HUES48 (cell line): ENCODE measurements at regions not wholly inside any gene's neighbourhood (a gene's known extent, or its start where the extent isn't known, plus 50 kb on each side); places are given as distances from the start of the nearest gene placed in this dataset.
"Not testable (repeated sequence)": the region's sequence is repeated elsewhere in the genome, so short reads cannot be mapped to it uniquely, and the experiment has no call there.

Source experiments
- H3K27ac ChIP-seq: one replicate; pipeline ENCODE4 v1.7.0; 2013; ENCODE audit warnings: low read depth, low read length, inconsistent platforms
- H3K27me3 ChIP-seq: 2 replicates; pipeline ENCODE4 v1.6.1; 2013; ENCODE audit warnings: mild to moderate bottlenecking, low read length; ENCODE audit not compliant: control insufficient read depth, insufficient read depth
- H3K36me3 ChIP-seq: 2 replicates; pipeline ENCODE4 v1.6.1; 2013; ENCODE audit warnings: low read length; ENCODE audit not compliant: control insufficient read depth, insufficient read depth
- H3K4me1 ChIP-seq: 2 replicates; pipeline ENCODE4 v1.6.1; 2013; ENCODE audit warnings: mild to moderate bottlenecking, low read length; ENCODE audit not compliant: control insufficient read depth, insufficient read depth
- H3K4me3 ChIP-seq: 2 replicates; pipeline ENCODE4 v1.5.1; 2013; ENCODE audit warnings: mild to moderate bottlenecking, low read depth, low read length
- H3K9ac ChIP-seq: 2 replicates; pipeline ENCODE4 v1.6.1; 2013; ENCODE audit warnings: mild to moderate bottlenecking, low read depth, low read length, moderate library complexity
- H3K9me3 ChIP-seq: 2 replicates; pipeline ENCODE4 v1.6.1; 2013; ENCODE audit warnings: low read length; ENCODE audit not compliant: control insufficient read depth, insufficient read depth

GRCh38 chr3:177795216-177795615, 597.9 kb upstream of the TBL1XR1 start:
- H3K36me3 ChIP-seq: no peaks in the 10 kb centered on the region
- no peaks in the 10 kb centered on the region for H3K9me3 ChIP-seq
- H3K9ac ChIP-seq: no peak overlapping the region
- no peaks in the 10 kb centered on the region for H3K27me3 ChIP-seq
- no peak overlapping the region for H3K4me3 ChIP-seq
- peaks cover 24% of the 10 kb centered on the region; the same call in 1 of the 2 replicates for H3K4me1 ChIP-seq
- no peak overlapping the region for H3K27ac ChIP-seq

- H3K9me3 ChIP-seq: no peaks in the 10 kb centered on the region
- no peak overlapping the region for H3K27ac ChIP-seq
- peaks cover 24% of the 10 kb centered on the region; the same call in 1 of the 2 replicates for H3K4me1 ChIP-seq
- H3K36me3 ChIP-seq: no peaks in the 10 kb centered on the region
- no peak overlapping the region for H3K9ac ChIP-seq
- H3K27me3 ChIP-seq: no peaks in the 10 kb centered on the region
- no peak overlapping the region for H3K4me3 ChIP-seq
These were observed 598.6 kb upstream of the TBL1XR1 start for GRCh38 chr3:177795859-177796258.

- not testable (repeated sequence) for H3K27me3 ChIP-seq
These were observed 602.9 kb upstream of the TBL1XR1 start for GRCh38 chr3:177800147-177800546.

GRCh38 chr3:177800561-177800960, 603.3 kb upstream of the TBL1XR1 start:
- no peak overlapping the region for H3K9ac ChIP-seq
- no peaks in the 10 kb centered on the region for H3K27me3 ChIP-seq
- H3K27ac ChIP-seq: no peak overlapping the region
- H3K4me3 ChIP-seq: no peak overlapping the region
- no peaks in the 10 kb centered on the region for H3K36me3 ChIP-seq
- peaks cover 20% of the 10 kb centered on the region; the same call in 1 of the 2 replicates for H3K4me1 ChIP-seq
- no peaks in the 10 kb centered on the region for H3K9me3 ChIP-seq

More at GRCh38 chr3:177800147-177800546, 602.9 kb upstream of the TBL1XR1 start:
- H3K4me3 ChIP-seq, H3K9me3 ChIP-seq, H3K9ac ChIP-seq, H3K27ac ChIP-seq, H3K36me3 ChIP-seq: not testable (repeated sequence)
- peaks cover 20% of the 10 kb centered on the region; the same call in 1 of the 2 replicates for H3K4me1 ChIP-seq

- Histone ChIP-seq H3K9ac (no peak overlapping the region), H3K36me3 (no peaks in the 10 kb centered on the region), H3K9me3 (no peaks in the 10 kb centered on the region), H3K4me3 (no peak overlapping the region), H3K4me1 (peaks cover 5% of the 10 kb centered on the region; the same call in 1 of the 2 replicates), H3K27ac (no peak overlapping the region), H3K27me3 (no peaks in the 10 kb centered on the region)
These were observed 605.0 kb upstream of the TBL1XR1 start for GRCh38 chr3:177802151-177802900.

- Histone ChIP-seq H3K4me1 (no peaks in the 10 kb centered on the region), H3K9me3 (no peaks in the 10 kb centered on the region), H3K9ac (no peak overlapping the region), H3K27ac (no peak overlapping the region), H3K27me3 (no peaks in the 10 kb centered on the region), H3K4me3 (no peak overlapping the region), H3K36me3 (no peaks in the 10 kb centered on the region)
These were observed 606.2 kb upstream of the TBL1XR1 start for GRCh38 chr3:177803500-177803899.

- H3K4me1 ChIP-seq: no peaks in the 10 kb centered on the region
- no peaks in the 10 kb centered on the region for H3K9me3 ChIP-seq
- no peaks in the 10 kb centered on the region for H3K36me3 ChIP-seq
- no peaks in the 10 kb centered on the region for H3K27me3 ChIP-seq
- H3K27ac ChIP-seq: no peak overlapping the region
- no peak overlapping the region for H3K4me3 ChIP-seq
- no peak overlapping the region for H3K9ac ChIP-seq
These were observed 606.8 kb upstream of the TBL1XR1 start for GRCh38 chr3:177804032-177804431.

GRCh38 chr3:177804646-177805045, 607.4 kb upstream of the TBL1XR1 start:
- Histone ChIP-seq H3K36me3 (no peaks in the 10 kb centered on the region), H3K4me1 (no peaks in the 10 kb centered on the region), H3K27ac (no peak overlapping the region), H3K9ac (no peak overlapping the region), H3K4me3 (no peak overlapping the region), H3K9me3 (no peaks in the 10 kb centered on the region), H3K27me3 (no peaks in the 10 kb centered on the region)

- Histone ChIP-seq H3K27ac (no peak overlapping the region), H3K27me3 (no peaks in the 10 kb centered on the region), H3K4me3 (no peak overlapping the region), H3K9ac (no peak overlapping the region), H3K4me1 (no peaks in the 10 kb centered on the region), H3K36me3 (no peaks in the 10 kb centered on the region), H3K9me3 (no peaks in the 10 kb centered on the region)
These were observed 610.0 kb upstream of the TBL1XR1 start for GRCh38 chr3:177807150-177807875.

GRCh38 chr3:177808928-177809478, 611.7 kb upstream of the TBL1XR1 start:
- not testable (repeated sequence) for H3K4me1 ChIP-seq, H3K27ac ChIP-seq, H3K4me3 ChIP-seq, H3K9me3 ChIP-seq, H3K36me3 ChIP-seq, H3K27me3 ChIP-seq, H3K9ac ChIP-seq

- no peak overlapping the region for H3K27ac ChIP-seq
These were observed 612.9 kb upstream of the TBL1XR1 start for GRCh38 chr3:177810162-177810623.

More at GRCh38 chr3:177810162-177810623, 612.9 kb upstream of the TBL1XR1 start:
- H3K4me3 ChIP-seq: no peak overlapping the region
- no peaks in the 10 kb centered on the region for H3K4me1 ChIP-seq
- no peaks in the 10 kb centered on the region for H3K27me3 ChIP-seq
- no peaks in the 10 kb centered on the region for H3K36me3 ChIP-seq
- no peak overlapping the region for H3K9ac ChIP-seq
- no peaks in the 10 kb centered on the region for H3K9me3 ChIP-seq
